ENCODE measurements at regions not wholly inside any gene's neighbourhood (a gene's known extent, or its start where the extent isn't known, plus 50 kb on each side); places are given as distances from the start of the nearest gene placed in this dataset.

DNA sequence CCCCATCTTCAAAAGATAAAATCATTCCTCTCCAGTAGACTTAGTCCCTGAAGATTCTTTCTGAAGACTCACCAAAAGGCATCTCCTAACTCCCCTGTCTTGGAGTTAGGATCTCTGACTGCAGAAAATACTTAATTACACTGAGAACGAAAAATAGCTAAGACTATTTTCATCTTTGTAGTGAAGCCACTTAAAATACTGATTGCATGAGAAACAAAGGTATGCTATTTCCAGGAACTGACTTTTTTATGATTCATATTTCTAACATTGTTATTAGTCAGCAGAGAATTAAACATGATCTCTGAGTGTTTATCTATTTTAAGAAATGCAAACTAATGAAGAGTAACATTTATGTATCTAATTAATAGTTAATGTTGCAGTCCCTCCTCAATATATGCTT is 71.8 kb upstream of the NR3C2 start:
- TF ChIP-seq HDAC6 (IDR thresholded peaks at IDR 0.05; ENCODE audit: low read depth, low read length) = no peak
- no peak for TF ChIP-seq KDM1A (IDR thresholded peaks at IDR 0.05; ENCODE audit: borderline replicate concordance, low read length)
- no peak for TF ChIP-seq TAF1 (IDR thresholded peaks at IDR 0.05; ENCODE audit: low read depth, low read length)

Data from H1 (cell line).